ENCODE measurements at regions not wholly inside any gene's neighbourhood (a gene's known extent, or its start where the extent isn't known, plus 50 kb on each side); places are given as distances from the start of the nearest gene placed in this dataset.

- DNase-seq (ENCODE audit: low spot score) = no peak
Measured at GRCh38 chr5:155959082-155959481, 367.9 kb upstream of the SGCD start.

DNA sequence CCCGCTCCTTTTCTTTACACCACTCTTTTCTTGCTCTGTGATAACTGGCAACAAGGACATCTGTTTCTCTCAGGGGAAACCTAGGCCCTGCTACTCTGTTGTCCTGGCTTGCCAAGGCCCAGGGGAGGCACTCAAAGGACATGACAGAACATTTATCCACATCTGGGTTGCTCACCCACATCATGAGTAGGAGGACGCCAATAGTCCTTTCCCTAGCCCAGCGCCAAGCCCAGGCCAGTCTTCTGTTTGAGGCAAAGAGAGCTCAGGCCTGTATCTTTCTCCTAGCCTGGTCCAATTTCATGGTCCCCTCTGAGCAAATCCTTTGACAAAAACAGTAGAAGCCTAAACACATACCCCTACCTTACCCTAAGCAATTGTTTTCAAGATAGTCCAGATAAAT, 366.8 kb upstream of the SGCD start:
- no peak for DNase-seq (ENCODE audit: low spot score)

GRCh38 chr5:155969537-155969936, 357.4 kb upstream of the SGCD start:
- no peak for DNase-seq (ENCODE audit: low spot score)

DNA sequence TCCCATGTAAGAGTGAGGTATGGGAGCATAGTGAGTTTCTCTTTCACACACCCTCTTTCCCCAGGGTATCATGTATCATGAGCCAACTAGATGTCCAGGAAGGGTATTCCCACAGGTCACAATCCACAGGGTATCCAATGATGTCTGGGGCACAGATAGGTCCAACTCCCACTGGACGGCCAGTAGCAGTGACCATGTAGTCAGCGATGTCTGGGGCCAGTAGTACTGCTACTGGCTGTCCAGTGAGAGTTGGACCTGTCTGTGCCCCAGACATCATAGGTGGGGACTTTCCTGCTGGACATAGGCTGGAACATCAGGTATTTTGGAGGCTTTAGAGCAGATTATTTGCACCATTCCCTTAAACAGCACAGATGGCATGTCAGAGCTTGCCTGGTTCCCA, 352.6 kb upstream of the SGCD start:
- no peak for DNase-seq (ENCODE audit: low spot score)

- no peak for DNase-seq (ENCODE audit: low spot score)
Measured at GRCh38 chr5:155978850-155979249, 348.1 kb upstream of the SGCD start.

GRCh38 chr5:155982354-155982753, 344.6 kb upstream of the SGCD start:
- DNase-seq (ENCODE audit: low spot score) = no peak

- DNase-seq (ENCODE audit: low spot score) = no peak
Measured at GRCh38 chr5:155983954-155984353, 343.0 kb upstream of the SGCD start.

GRCh38 chr5:155987265-155987810, 339.6 kb upstream of the SGCD start:
- no peak for DNase-seq (ENCODE audit: low spot score)

GRCh38 chr5:155989879-155990278, 337.1 kb upstream of the SGCD start:
- DNase-seq (ENCODE audit: low spot score) = no peak

DNA sequence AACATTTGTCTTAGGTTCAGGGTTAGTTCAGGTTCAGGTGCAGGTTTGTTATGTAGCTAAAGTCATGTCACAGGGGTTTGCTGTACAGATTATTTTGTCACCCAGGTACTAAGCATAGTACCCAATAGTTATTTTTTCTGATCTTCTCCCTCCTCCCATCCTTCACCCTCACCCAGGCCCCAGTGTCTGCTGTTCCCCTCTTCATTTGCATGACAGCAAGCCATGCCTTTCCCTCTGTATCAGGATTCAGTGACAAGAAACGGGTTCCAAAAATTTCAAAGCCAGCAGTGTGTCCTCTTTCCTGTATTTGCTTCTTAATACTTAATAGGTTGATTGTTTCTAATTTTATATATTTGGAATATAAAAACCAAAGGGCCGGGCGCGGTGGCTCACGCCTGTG, 330.8 kb upstream of the SGCD start:
- no peak for DNase-seq (ENCODE audit: low spot score)

- no peak for DNase-seq (ENCODE audit: low spot score)
Measured at GRCh38 chr5:155998257-155998656, 328.7 kb upstream of the SGCD start.

DNA sequence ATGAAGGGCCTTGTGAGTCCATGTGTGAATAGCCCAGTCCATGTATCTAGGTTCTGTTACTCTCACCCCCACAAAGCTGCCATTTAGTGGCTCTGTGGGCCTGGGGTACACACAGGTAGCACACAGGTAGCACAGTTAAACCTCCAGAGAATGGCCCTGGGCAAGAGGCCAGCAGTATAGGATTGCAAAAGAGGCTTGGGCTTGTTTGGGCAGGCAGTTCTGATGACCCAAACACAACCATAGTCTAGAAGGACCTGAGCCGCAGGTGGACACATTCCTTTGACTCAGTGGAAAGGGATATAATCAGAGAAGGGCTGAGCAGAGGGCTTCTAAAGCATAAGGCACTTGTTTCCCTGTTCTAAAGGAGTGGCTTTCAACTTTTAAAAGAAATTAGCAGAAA, 326.8 kb upstream of the SGCD start:
- DNase-seq (ENCODE audit: low spot score) = no peak

GRCh38 chr5:156004754-156005153, 322.2 kb upstream of the SGCD start:
- no peak for DNase-seq (ENCODE audit: low spot score)

DNA sequence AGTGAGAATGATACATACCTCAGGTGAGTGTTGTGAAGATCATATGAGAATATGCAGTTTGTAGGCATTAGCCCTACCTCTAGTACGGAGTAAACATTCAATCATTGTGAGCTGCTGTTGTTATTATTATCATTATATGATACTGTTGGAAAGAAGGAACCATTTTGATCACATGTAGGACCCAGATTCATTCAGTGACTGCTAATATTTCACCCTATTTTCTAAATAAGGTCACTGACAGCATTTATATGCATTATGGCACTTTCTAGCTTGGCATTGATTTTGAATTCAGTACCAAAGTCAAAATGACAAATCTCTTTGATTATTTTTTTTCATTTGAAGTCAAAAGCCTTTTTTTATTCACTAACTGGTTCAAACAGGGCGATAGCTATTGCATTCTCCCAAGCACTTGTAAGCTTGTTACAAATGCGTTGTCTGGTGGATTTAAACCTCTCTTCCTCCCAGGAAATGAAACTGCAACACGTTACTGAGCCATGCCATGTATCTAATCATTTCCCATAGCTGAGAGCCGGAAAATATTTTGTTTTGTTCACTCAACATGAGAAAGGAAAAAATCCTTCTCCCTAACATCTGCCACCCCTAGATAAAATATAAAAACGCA, 320.8 kb upstream of the SGCD start:
- no peak for DNase-seq (ENCODE audit: low spot score)

GRCh38 chr5:156008844-156009243, 318.1 kb upstream of the SGCD start:
- no peak for DNase-seq (ENCODE audit: low spot score)

DNA sequence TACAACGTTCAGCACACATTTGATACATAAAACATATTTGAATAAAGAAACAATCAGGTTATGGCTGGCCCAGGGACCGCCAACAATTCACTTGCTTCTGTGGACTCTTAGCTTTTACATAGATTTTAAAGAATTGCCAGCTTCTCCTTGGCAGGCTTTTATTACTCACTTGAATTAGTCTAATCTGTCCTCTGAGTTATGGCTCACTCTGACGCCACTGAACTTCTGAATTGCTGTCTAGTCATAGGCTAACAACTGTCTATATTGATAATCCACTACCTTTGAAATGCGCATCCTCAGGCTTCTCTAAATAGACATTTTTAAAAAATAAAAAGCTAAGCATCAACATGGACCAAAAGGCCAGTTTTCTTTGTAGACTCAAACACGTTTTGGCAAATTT, 317.4 kb upstream of the SGCD start:
- DNase-seq (ENCODE audit: low spot score) = no peak

GRCh38 chr5:156015137-156015536, 311.8 kb upstream of the SGCD start:
- no peak for DNase-seq (ENCODE audit: low spot score)

GRCh38 chr5:156019130-156019529, 307.8 kb upstream of the SGCD start:
- no peak for DNase-seq (ENCODE audit: low spot score)

GRCh38 chr5:156019571-156020180, 307.3 kb upstream of the SGCD start:
- DNase-seq (ENCODE audit: low spot score) = no peak

- no peak for DNase-seq (ENCODE audit: low spot score)
Measured at GRCh38 chr5:156020647-156021046, 306.3 kb upstream of the SGCD start.

DNA sequence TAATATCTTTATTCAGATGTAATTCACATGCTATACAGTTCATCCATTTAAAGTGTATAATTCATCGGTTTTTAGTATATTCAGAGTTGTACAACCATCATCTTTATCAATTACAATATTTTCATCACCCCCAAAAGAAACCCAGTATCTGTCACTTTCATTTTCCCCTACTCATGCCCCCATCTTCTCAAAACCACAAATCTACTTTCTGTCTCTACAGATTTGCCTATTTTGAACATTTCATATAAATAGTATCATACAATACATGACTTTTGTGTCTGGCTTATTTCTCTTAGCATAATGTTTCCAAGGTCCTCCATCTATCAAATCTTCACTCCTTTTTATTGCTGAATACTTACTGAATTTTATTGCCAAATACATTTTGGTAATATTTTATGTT, 305.1 kb upstream of the SGCD start:
- no peak for DNase-seq (ENCODE audit: low spot score)

DNA sequence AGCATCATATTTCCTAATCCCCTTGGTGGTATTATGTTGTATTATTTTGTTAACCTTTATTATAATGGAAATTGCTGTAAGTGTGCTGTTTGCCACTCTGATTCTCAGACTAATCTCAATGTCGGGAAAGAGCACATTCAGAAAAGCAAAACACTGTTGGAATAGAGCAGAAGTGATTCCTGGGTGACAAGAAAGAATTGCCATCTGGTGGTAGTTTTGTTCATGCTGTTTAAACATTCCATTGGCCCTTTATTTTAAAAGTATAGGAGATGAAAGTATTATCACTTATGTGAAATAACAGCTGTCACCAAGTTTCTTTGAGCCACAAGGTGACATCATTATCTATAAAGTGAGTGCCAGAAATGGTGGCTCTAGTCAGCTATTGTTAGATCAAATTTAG, 301.3 kb upstream of the SGCD start:
- DNase-seq (ENCODE audit: low spot score) = no peak

- DNase-seq (ENCODE audit: low spot score) = no peak
Measured at GRCh38 chr5:156031181-156031580, 295.8 kb upstream of the SGCD start.

- no peak for DNase-seq (ENCODE audit: low spot score)
Measured at GRCh38 chr5:156036640-156037039, 290.3 kb upstream of the SGCD start.

All from ureter (tissue), 1 donor.